ENCODE measurements at regions not wholly inside any gene's neighbourhood (a gene's known extent, or its start where the extent isn't known, plus 50 kb on each side); places are given as distances from the start of the nearest gene placed in this dataset.

DNA sequence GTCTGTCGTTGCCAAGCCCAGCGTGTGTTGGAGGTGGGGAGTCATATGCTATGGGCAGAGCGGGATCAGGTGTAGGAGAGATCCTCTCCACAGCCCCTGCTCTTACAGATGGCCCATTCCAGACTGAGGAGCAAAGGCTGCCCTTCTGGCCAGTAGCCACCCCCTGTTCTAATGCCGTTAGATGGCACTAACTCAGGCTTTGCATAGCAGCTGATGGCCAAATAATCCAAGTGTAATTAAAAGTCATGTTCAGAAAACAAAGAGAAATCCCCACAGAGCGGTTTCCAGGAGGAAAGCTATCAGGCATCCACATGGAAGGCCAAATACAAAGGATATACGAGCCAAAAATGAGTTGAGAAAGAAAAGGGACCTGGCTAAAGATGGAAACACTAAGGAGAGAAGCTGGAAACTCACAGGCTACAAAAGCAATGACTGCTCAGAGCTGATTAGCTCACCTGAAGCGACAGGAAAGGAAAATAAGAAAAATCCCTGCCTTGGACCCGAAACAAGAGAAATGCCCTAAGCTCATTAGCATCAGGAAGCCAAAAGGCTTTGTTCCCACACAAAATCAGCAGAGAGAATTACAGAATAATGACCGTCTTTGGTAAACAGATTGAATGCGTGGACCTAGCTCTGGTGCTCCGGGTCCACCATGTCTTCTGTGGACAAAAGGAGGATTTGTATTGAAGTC is 1002.4 kb upstream of the KLHL29 start:
- TF ChIP-seq, protein P1, sequence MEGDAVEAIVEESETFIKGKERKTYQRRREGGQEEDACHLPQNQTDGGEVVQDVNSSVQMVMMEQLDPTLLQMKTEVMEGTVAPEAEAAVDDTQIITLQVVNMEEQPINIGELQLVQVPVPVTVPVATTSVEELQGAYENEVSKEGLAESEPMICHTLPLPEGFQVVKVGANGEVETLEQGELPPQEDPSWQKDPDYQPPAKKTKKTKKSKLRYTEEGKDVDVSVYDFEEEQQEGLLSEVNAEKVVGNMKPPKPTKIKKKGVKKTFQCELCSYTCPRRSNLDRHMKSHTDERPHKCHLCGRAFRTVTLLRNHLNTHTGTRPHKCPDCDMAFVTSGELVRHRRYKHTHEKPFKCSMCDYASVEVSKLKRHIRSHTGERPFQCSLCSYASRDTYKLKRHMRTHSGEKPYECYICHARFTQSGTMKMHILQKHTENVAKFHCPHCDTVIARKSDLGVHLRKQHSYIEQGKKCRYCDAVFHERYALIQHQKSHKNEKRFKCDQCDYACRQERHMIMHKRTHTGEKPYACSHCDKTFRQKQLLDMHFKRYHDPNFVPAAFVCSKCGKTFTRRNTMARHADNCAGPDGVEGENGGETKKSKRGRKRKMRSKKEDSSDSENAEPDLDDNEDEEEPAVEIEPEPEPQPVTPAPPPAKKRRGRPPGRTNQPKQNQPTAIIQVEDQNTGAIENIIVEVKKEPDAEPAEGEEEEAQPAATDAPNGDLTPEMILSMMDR (IDR thresholded peaks at IDR 0.05): no peak
- no peak for TF ChIP-seq EP300 (IDR thresholded peaks at IDR 0.05)
- no peak for TF ChIP-seq POLR2A (IDR thresholded peaks at IDR 0.05)
- no peak for TF ChIP-seq POLR2AphosphoS5 (IDR thresholded peaks at IDR 0.05)
